CD14-positive monocyte (primary cell): ENCODE measurements at regions not wholly inside any gene's neighbourhood (a gene's known extent, or its start where the extent isn't known, plus 50 kb on each side); places are given as distances from the start of the nearest gene placed in this dataset.
A peak's percentile ranks its signal among the peaks of the same experiment; 100 is the strongest.

Experiments used
- DNase-seq, 3 donors: peaks; one replicate each; pipeline ENCODE4 v3.0.0-alpha.2; 2011 to 2022
- H2AFZ ChIP-seq: 2 replicates; pipeline ENCODE4 v1.6.0; 2012; ENCODE audit warnings: mild to moderate bottlenecking, low read depth, low read length, inconsistent platforms; ENCODE audit not compliant: insufficient read depth, poor library complexity, severe bottlenecking
- H3K27ac ChIP-seq, 2 donors: 1 replicate in 1 of 2; 2 replicates in 1 of 2; pipeline ENCODE4 v1.5.1; 2012 to 2013; ENCODE audit warnings: low read length in 2 of 2, control low read depth in 1 of 2, inconsistent platforms in 1 of 2, low read depth in 1 of 2, mild to moderate bottlenecking in 1 of 2
- H3K27me3 ChIP-seq, 2 donors: one replicate each; pipeline versions ENCODE4 v1.6.0 to v1.6.1; 2011 to 2013; ENCODE audit warnings: low read length in 2 of 2; ENCODE audit not compliant: control insufficient read depth in 2 of 2, insufficient read depth in 2 of 2
- H3K36me3 ChIP-seq, 2 donors: replicated peaks in 1 of 2; 1 replicate in 1 of 2; 2 replicates in 1 of 2; pipeline versions ENCODE4 v1.5.1 to v1.6.1; 2012 to 2013; ENCODE audit warnings: low read length in 2 of 2, control low read depth in 1 of 2, inconsistent platforms in 1 of 2, mild to moderate bottlenecking in 1 of 2; ENCODE audit not compliant: insufficient read depth in 2 of 2, control insufficient read depth in 1 of 2
- H3K4me1 ChIP-seq, 2 donors: 1 replicate in 1 of 2; 2 replicates in 1 of 2; pipeline versions ENCODE4 v1.5.1 to v1.6.1; 2012 to 2013; ENCODE audit warnings: low read length in 2 of 2, control low read depth in 1 of 2, inconsistent platforms in 1 of 2, mild to moderate bottlenecking in 1 of 2, moderate library complexity in 1 of 2; ENCODE audit not compliant: insufficient read depth in 2 of 2, control insufficient read depth in 1 of 2
- H3K4me2 ChIP-seq: replicated peaks from 2 replicates; pipeline ENCODE3; 2012; ENCODE audit warnings: low read length, moderate library complexity, mild to moderate bottlenecking; ENCODE audit not compliant: poor library complexity, severe bottlenecking; ENCODE audit errors: extremely low read depth
- H3K4me3 ChIP-seq, 3 experiments: fragments of 200-600 bp in 1 of 3; sonication (generic) in 1 of 3; replicated peaks in 1 of 3; 1 replicate in 2 of 3; 2 replicates in 1 of 3; pipeline ENCODE4 v1.5.1; 2011 to 2013; ENCODE audit warnings: low read length in 3 of 3, mild to moderate bottlenecking in 3 of 3, control low read depth in 2 of 3, low read depth in 2 of 3, inconsistent platforms in 1 of 3, moderate library complexity in 1 of 3
- H3K79me2 ChIP-seq: 2 replicates; pipeline ENCODE4 v1.6.0; 2012; ENCODE audit warnings: mild to moderate bottlenecking, control low read depth, inconsistent platforms, low read length, moderate library complexity; ENCODE audit not compliant: insufficient read depth
- H3K9ac ChIP-seq: 2 replicates; pipeline ENCODE4 v1.6.0; 2017; ENCODE audit warnings: low read length, mild to moderate bottlenecking; ENCODE audit not compliant: insufficient read depth, poor library complexity, severe bottlenecking
- H3K9me3 ChIP-seq, 2 donors: replicated peaks in 1 of 2; 1 replicate in 1 of 2; 2 replicates in 1 of 2; pipeline versions ENCODE4 v1.5.1 to v1.6.1; 2012 to 2013; ENCODE audit warnings: low read length in 2 of 2, control low read depth in 1 of 2; ENCODE audit not compliant: control insufficient read depth in 1 of 2, insufficient read depth in 1 of 2
- H4K20me1 ChIP-seq: 2 replicates; pipeline ENCODE4 v1.6.0; 2012; ENCODE audit warnings: mild to moderate bottlenecking, low read length, control low read depth, moderate library complexity; ENCODE audit not compliant: insufficient read depth
- H3K27ac Mint-ChIP-seq, 7 donors: one replicate each; pipeline ENCODE4 v1.8.0; 2020; ENCODE audit warnings: mild to moderate bottlenecking in 7 of 7, mixed read lengths in 7 of 7, moderate library complexity in 6 of 7, inconsistent platforms in 2 of 7
- H3K27me3 Mint-ChIP-seq, 3 donors: one replicate each; pipeline ENCODE4 v1.8.0; 2021 to 2022; ENCODE audit warnings: low read depth in 3 of 3, mild to moderate bottlenecking in 3 of 3, mixed read lengths in 3 of 3, moderate library complexity in 3 of 3, inconsistent platforms in 1 of 3
- H3K36me3 Mint-ChIP-seq, 2 donors: one replicate each; pipeline ENCODE4 v1.8.0; 2020; ENCODE audit warnings: mixed read lengths in 2 of 2, inconsistent platforms in 1 of 2, mild to moderate bottlenecking in 1 of 2
- H3K4me1 Mint-ChIP-seq: one replicate; pipeline ENCODE4 v1.8.0; 2020; ENCODE audit warnings: mild to moderate bottlenecking, mixed read lengths
- H3K4me3 Mint-ChIP-seq, 2 donors: one replicate each; pipeline ENCODE4 v1.8.0; 2020; ENCODE audit warnings: mild to moderate bottlenecking in 2 of 2, mixed read lengths in 2 of 2, moderate library complexity in 1 of 2
- H3K9me3 Mint-ChIP-seq, 7 donors: one replicate each; pipeline ENCODE4 v1.8.0; 2020 to 2022; ENCODE audit warnings: mixed read lengths in 7 of 7, mild to moderate bottlenecking in 6 of 7, moderate library complexity in 6 of 7, inconsistent platforms in 2 of 7
- WGBS: methylation state at CpG from one replicate; pipeline ENCODE4 v1.1.5; 2013; ENCODE audit warnings: missing lambda C conversion rate; ENCODE audit not compliant: insufficient coverage; 5-methylcytosine and 5-hydroxymethylcytosine counted together
- intact Hi-C, 2 donors: fragments of 100-400 bp; cut with micrococcal nuclease; formaldehyde crosslinking; loops; one replicate each; pipeline versions ENCODE4 v1.15.0 to v1.15.1; 2023
- TF ChIP-seq, protein P1 (sequence below): fragments of 200-600 bp; IDR thresholded peaks from one replicate; pipeline ENCODE4 v1.8.0; 2022; ENCODE audit warnings: antibody characterized with exemption, mild to moderate bottlenecking

DNA sequence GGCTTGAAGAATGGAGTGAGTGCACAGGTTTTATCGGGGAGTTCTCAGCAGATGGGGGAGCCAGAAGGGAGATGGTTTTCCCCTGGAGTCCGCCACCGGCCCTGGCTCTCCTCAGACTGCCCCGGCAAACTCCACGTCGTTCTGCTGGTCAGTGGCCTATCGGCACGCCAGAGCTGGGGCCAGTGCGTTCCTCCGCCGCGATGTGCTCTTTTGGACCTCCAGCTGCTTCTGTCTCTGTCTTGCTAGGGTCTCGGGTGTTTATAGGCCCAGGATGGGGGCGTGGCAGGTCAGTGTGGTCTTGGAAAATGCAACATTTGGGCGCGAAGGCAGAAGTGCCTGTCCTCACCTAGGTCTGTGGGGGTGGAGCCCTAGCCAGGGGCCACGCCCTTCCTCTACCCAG lies 53.0 kb upstream of the ADTRP start:
- intact Hi-C loops, result no loop called here
- Mint-ChIP-seq H3K4me3 (peak overlapping the region in 1 of 2 donors; percentile 0), H3K36me3 (no peaks in the 10 kb centered on the region), H3K27me3 (peaks cover 0 to 7% (median 1%) of the 10 kb centered on the region in 3 donors), H3K27ac (no peak overlapping the region), H3K9me3 (peaks cover 0 to 9% (median 4%) of the 10 kb centered on the region in 7 donors), H3K4me1 (peaks cover 16% of the 10 kb centered on the region)
- Histone ChIP-seq H3K4me1 (peaks cover 16 to 19% of the 10 kb centered on the region in 2 donors), H3K36me3 (no peaks in the 10 kb centered on the region), H2AFZ (no peak overlapping the region), H3K27me3 (no peaks in the 10 kb centered on the region), H3K27ac (no peak overlapping the region), H4K20me1 (no peaks in the 10 kb centered on the region), H3K9ac (no peak overlapping the region), H3K9me3 (peaks cover 0 to 7% of the 10 kb centered on the region in 2 donors), H3K79me2 (no peaks in the 10 kb centered on the region), H3K4me3 (no peak overlapping the region), H3K4me2 (no peak overlapping the region)
- TF ChIP-seq, protein P1, sequence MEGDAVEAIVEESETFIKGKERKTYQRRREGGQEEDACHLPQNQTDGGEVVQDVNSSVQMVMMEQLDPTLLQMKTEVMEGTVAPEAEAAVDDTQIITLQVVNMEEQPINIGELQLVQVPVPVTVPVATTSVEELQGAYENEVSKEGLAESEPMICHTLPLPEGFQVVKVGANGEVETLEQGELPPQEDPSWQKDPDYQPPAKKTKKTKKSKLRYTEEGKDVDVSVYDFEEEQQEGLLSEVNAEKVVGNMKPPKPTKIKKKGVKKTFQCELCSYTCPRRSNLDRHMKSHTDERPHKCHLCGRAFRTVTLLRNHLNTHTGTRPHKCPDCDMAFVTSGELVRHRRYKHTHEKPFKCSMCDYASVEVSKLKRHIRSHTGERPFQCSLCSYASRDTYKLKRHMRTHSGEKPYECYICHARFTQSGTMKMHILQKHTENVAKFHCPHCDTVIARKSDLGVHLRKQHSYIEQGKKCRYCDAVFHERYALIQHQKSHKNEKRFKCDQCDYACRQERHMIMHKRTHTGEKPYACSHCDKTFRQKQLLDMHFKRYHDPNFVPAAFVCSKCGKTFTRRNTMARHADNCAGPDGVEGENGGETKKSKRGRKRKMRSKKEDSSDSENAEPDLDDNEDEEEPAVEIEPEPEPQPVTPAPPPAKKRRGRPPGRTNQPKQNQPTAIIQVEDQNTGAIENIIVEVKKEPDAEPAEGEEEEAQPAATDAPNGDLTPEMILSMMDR, result no peak
- DNase-seq, result no peak
- 89% methylated on average over 13 of the region's 17 CpGs for WGBS

DNA sequence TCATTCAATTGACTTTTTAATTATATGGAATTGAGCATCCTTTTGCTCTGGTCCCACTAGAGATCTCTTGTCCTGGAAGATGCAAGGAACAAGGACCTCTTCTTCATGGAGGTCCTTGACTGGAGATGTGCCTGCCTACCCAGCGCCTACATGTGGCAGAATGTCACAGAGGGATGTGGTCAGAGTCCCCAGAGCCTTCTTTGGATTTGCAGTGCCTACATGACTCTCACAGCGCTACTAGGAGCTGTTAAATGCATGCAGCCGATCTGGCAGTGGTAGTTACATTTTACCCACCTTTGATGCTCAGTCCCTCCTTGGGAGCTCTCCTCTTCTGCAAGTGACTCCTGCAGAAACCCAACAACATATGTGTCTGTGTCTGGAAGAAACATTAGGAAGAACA lies 51.9 kb upstream of the ADTRP start:
- Histone ChIP-seq H3K27me3 (no peaks in the 10 kb centered on the region), H3K79me2 (no peaks in the 10 kb centered on the region), H3K4me3 (no peak overlapping the region), H2AFZ (no peak overlapping the region), H4K20me1 (no peaks in the 10 kb centered on the region), H3K9me3 (peaks cover 0 to 5% of the 10 kb centered on the region in 2 donors), H3K4me2 (no peak overlapping the region), H3K27ac (no peak overlapping the region), H3K4me1 (peaks cover 16 to 19% of the 10 kb centered on the region in 2 donors), H3K36me3 (no peaks in the 10 kb centered on the region), H3K9ac (no peak overlapping the region)
- peaks cover 0 to 7% (median 0%) of the 10 kb centered on the region in 7 donors for H3K9me3 Mint-ChIP-seq
- H3K4me3 Mint-ChIP-seq, result no peak overlapping the region
- no peak overlapping the region for H3K27ac Mint-ChIP-seq
- WGBS, result 100% methylated on average over 3 of the region's 3 CpGs
- H3K36me3 Mint-ChIP-seq, result no peaks in the 10 kb centered on the region
- TF ChIP-seq, protein P1, result no peak
- intact Hi-C loops, result no loop called here
- no peak for DNase-seq
- H3K27me3 Mint-ChIP-seq, result peaks cover 0 to 7% (median 1%) of the 10 kb centered on the region in 3 donors
- peaks cover 16% of the 10 kb centered on the region for H3K4me1 Mint-ChIP-seq
